ENCODE measurements at regions not wholly inside any gene's neighbourhood (a gene's known extent, or its start where the extent isn't known, plus 50 kb on each side); places are given as distances from the start of the nearest gene placed in this dataset.

DNA sequence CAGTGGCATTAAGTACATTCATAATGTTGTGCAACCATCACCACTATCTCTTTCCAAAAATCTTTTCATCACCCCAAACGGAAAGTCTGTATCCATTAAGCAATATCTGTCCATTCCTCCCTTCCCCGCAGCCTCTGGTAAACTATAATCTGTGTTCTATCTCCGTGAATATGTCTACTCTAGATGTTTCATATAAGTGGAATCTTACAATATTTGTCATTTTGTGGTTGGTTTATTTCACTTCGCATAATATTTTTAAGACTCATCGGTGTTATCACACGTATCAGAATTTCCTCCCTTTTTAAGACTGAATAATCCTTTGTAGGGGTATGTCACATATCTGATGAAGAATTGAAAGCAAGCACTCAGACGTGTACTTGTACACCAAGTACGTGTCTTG lies 86.0 kb upstream of the FGFR2 start:
- Histone ChIP-seq H3K4me2 (ENCODE audit: control insufficient read depth, extremely low read depth, insufficient read depth, low read depth, low read length) (no peak overlapping the region), H3K79me2 (ENCODE audit: control insufficient read depth, insufficient read depth, low read length) (no peaks in the 10 kb centered on the region), H3K27me3 (ENCODE audit: control insufficient read depth, extremely low read depth, insufficient read depth, low read length) (peaks cover 6% of the 10 kb centered on the region), H3K4me3 (ENCODE audit: control insufficient read depth in 2 of 3, extremely low read depth in 1 of 3, insufficient read depth in 2 of 3, low read depth in 1 of 3, low read length in 3 of 3) (no peak overlapping the region), H3K36me3 (ENCODE audit: control insufficient read depth in 2 of 2, extremely low read depth in 1 of 2, insufficient read depth in 2 of 2, low read length in 2 of 2) (no peaks in the 10 kb centered on the region), H3K9ac (ENCODE audit: control insufficient read depth, extremely low read depth, insufficient read depth, low read length) (no peak overlapping the region), H3K9me1 (ENCODE audit: control insufficient read depth, extremely low read depth, insufficient read depth, low read length) (peaks cover 3% of the 10 kb centered on the region), H2AFZ (ENCODE audit: control insufficient read depth, low read length) (no peak overlapping the region), H3K4me1 (ENCODE audit: control insufficient read depth, extremely low read depth, insufficient read depth, low read length) (no peaks in the 10 kb centered on the region), H3K9me3 (ENCODE audit: control insufficient read depth, low read depth, low read length) (no peaks in the 10 kb centered on the region), H4K20me1 (ENCODE audit: control insufficient read depth, extremely low read depth, insufficient read depth, low read length) (no peaks in the 10 kb centered on the region), H3K27ac (ENCODE audit: control insufficient read depth, insufficient read depth, low read length) (no peak overlapping the region)
- TF ChIP-seq, protein P1, sequence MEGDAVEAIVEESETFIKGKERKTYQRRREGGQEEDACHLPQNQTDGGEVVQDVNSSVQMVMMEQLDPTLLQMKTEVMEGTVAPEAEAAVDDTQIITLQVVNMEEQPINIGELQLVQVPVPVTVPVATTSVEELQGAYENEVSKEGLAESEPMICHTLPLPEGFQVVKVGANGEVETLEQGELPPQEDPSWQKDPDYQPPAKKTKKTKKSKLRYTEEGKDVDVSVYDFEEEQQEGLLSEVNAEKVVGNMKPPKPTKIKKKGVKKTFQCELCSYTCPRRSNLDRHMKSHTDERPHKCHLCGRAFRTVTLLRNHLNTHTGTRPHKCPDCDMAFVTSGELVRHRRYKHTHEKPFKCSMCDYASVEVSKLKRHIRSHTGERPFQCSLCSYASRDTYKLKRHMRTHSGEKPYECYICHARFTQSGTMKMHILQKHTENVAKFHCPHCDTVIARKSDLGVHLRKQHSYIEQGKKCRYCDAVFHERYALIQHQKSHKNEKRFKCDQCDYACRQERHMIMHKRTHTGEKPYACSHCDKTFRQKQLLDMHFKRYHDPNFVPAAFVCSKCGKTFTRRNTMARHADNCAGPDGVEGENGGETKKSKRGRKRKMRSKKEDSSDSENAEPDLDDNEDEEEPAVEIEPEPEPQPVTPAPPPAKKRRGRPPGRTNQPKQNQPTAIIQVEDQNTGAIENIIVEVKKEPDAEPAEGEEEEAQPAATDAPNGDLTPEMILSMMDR (optimal IDR thresholded peaks at IDR 0.05 in 1 of 3, IDR thresholded peaks at IDR 0.05 in 1 of 3, conservative IDR thresholded peaks at IDR 0.05 in 1 of 3; ENCODE audit: extremely low read depth in 1 of 3, insufficient read depth in 2 of 3, low read length in 3 of 3): no peak
- TF ChIP-seq EZH2 (IDR thresholded peaks at IDR 0.05; ENCODE audit: low read length): no peak
- no peak for DNase-seq (ENCODE audit: low read depth, low spot score)
- FAIRE-seq: peak; percentile 5
- dilution Hi-C loops (cut with MboI; ENCODE audit: extremely low pct_ligation_motif_present, low sequenced_read_pairs): no loop called here

DNA sequence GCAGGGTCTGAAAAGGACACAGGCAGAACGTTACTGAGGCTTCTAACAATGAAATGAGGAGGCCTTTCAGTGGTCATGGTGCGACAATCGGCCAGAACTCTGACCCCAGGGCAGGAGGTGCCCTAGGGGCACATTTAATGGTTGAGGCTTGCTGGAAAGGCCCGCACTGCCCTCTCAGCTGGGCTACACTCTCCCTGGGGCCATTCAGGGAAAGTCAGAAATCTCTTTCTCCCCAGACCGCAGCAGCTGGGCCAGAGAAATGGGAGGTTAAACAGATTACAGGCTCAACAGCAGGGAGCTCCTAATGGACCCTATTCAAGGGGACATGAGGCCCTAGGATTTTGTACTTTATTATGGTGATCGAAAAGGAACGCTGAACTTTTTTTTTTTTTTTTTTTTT lies 85.6 kb upstream of the FGFR2 start:
- Histone ChIP-seq H3K27ac (ENCODE audit: control insufficient read depth, insufficient read depth, low read length) (no peak overlapping the region), H3K4me1 (ENCODE audit: control insufficient read depth, extremely low read depth, insufficient read depth, low read length) (no peaks in the 10 kb centered on the region), H3K9me1 (ENCODE audit: control insufficient read depth, extremely low read depth, insufficient read depth, low read length) (peaks cover 3% of the 10 kb centered on the region), H3K79me2 (ENCODE audit: control insufficient read depth, insufficient read depth, low read length) (no peaks in the 10 kb centered on the region), H4K20me1 (ENCODE audit: control insufficient read depth, extremely low read depth, insufficient read depth, low read length) (no peaks in the 10 kb centered on the region), H3K4me3 (ENCODE audit: control insufficient read depth in 2 of 3, extremely low read depth in 1 of 3, insufficient read depth in 2 of 3, low read depth in 1 of 3, low read length in 3 of 3) (no peak overlapping the region), H2AFZ (ENCODE audit: control insufficient read depth, low read length) (no peak overlapping the region), H3K27me3 (ENCODE audit: control insufficient read depth, extremely low read depth, insufficient read depth, low read length) (peaks cover 6% of the 10 kb centered on the region), H3K36me3 (ENCODE audit: control insufficient read depth in 2 of 2, extremely low read depth in 1 of 2, insufficient read depth in 2 of 2, low read length in 2 of 2) (no peaks in the 10 kb centered on the region), H3K9me3 (ENCODE audit: control insufficient read depth, low read depth, low read length) (no peaks in the 10 kb centered on the region), H3K9ac (ENCODE audit: control insufficient read depth, extremely low read depth, insufficient read depth, low read length) (no peak overlapping the region), H3K4me2 (ENCODE audit: control insufficient read depth, extremely low read depth, insufficient read depth, low read depth, low read length) (no peak overlapping the region)
- dilution Hi-C loops (cut with MboI; ENCODE audit: extremely low pct_ligation_motif_present, low sequenced_read_pairs): no loop called here
- FAIRE-seq (no peak), DNase-seq (ENCODE audit: low read depth, low spot score) (no peak)
- TF ChIP-seq, protein P1 (optimal IDR thresholded peaks at IDR 0.05 in 1 of 3, IDR thresholded peaks at IDR 0.05 in 1 of 3, conservative IDR thresholded peaks at IDR 0.05 in 1 of 3; ENCODE audit: extremely low read depth in 1 of 3, insufficient read depth in 2 of 3, low read length in 3 of 3): no peak
- no peak for TF ChIP-seq EZH2 (IDR thresholded peaks at IDR 0.05; ENCODE audit: low read length)

Measured in keratinocyte (primary cell).